Gastroesophageal sphincter (tissue), 4 donors: ENCODE measurements at regions not wholly inside any gene's neighbourhood (a gene's known extent, or its start where the extent isn't known, plus 50 kb on each side); places are given as distances from the start of the nearest gene placed in this dataset.
"Not testable (repeated sequence)": the region's sequence is repeated elsewhere in the genome, so short reads cannot be mapped to it uniquely, and the experiment has no call there.

Experiments used
- ATAC-seq: fragments of 150-250 bp; one replicate; pipeline ENCODE4 v1.9.1; 2016; ENCODE audit warnings: mild to moderate bottlenecking, moderate library complexity
- H3K27ac ChIP-seq, 4 donors: fragments of 200-600 bp; sonication (generic) in 3 of 4; 1 replicate in 3 of 4; 2 replicates in 1 of 4; pipeline ENCODE4 v1.5.1; 2016 to 2019
- H3K27me3 ChIP-seq: fragments of 200-600 bp; sonication (generic); one replicate; pipeline ENCODE4 v1.5.1; 2019
- H3K36me3 ChIP-seq, 2 donors: fragments of 200-600 bp; sonication (generic); one replicate each; pipeline ENCODE4 v1.5.1; 2019; ENCODE audit warnings: control low read depth in 1 of 2
- H3K4me1 ChIP-seq, 3 donors: fragments of 200-600 bp; sonication (generic); 1 replicate in 2 of 3; 2 replicates in 1 of 3; pipeline ENCODE4 v1.5.1; 2016 to 2019; ENCODE audit warnings: control low read depth in 2 of 3
- H3K4me3 ChIP-seq, 2 donors: fragments of 200-600 bp; sonication (generic); one replicate each; pipeline ENCODE4 v1.5.1; 2019; ENCODE audit warnings: mild to moderate bottlenecking in 1 of 2, moderate library complexity in 1 of 2
- H3K9me3 ChIP-seq, 3 donors: fragments of 200-600 bp; sonication (generic); one replicate each; pipeline ENCODE4 v1.5.1; 2017 to 2019; ENCODE audit warnings: control low read depth in 2 of 3
- EP300 ChIP-seq: sonication (generic); formaldehyde crosslinking; IDR thresholded peaks from one replicate; pipeline ENCODE4 v1.6.1; 2017; ENCODE audit warnings: antibody characterized with exemption, mild to moderate bottlenecking
- POLR2A ChIP-seq, 2 donors: fragments of 450-650 bp; IDR thresholded peaks; one replicate each; pipeline ENCODE4 v1.6.1; 2017; ENCODE audit warnings: antibody characterized with exemption in 2 of 2, mild to moderate bottlenecking in 2 of 2, moderate library complexity in 1 of 2
- POLR2AphosphoS5 ChIP-seq: sonication (generic); formaldehyde crosslinking; IDR thresholded peaks from one replicate; pipeline ENCODE4 v1.6.1; 2017; ENCODE audit warnings: antibody characterized with exemption
- WGBS, 2 donors: methylation state at CpG; one replicate each; pipeline ENCODE4 v1.1.5; 2018; ENCODE audit warnings: low coverage in 1 of 2; 5-methylcytosine and 5-hydroxymethylcytosine counted together
- TF ChIP-seq, protein P1 (sequence below), 4 experiments: fragments of 200-600 bp in 2 of 4; fragments of 450-650 bp in 2 of 4; sonication (generic) in 1 of 4; IDR thresholded peaks; one replicate each; pipeline ENCODE4 v1.5.1; 2017 to 2019; ENCODE audit warnings: antibody characterized with exemption in 4 of 4, mild to moderate bottlenecking in 2 of 4, moderate library complexity in 2 of 4

DNA sequence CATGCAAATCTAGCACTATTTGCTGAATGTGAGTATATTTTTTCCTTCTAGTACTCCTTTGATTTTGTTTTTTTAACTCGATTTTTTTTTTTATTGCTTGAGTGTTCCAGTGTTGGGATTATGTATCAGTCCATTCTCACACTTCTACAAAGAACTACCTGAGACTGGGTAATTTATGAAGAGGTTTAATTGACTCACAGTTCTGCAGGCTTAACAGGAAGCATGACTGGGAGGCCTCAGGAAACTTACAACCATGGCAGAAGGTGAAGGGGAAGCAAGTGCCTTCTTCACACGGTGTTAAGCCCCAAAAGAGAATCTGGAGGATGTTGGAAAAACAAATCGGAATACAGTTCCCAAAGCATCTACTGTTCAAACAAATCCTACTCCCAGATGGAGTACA, 69.1 kb downstream of the ZNF518B start:
- H3K4me1 ChIP-seq, H3K4me3 ChIP-seq, ATAC-seq, H3K36me3 ChIP-seq, H3K27ac ChIP-seq, H3K27me3 ChIP-seq: not testable (repeated sequence)
- H3K9me3 ChIP-seq = peaks cover 0 to 15% (median 0%) of the 10 kb centered on the region in 3 donors
- 58 to 83% methylated on average over 1 to 3 of the region's 3 CpGs for WGBS, 2 donors

DNA sequence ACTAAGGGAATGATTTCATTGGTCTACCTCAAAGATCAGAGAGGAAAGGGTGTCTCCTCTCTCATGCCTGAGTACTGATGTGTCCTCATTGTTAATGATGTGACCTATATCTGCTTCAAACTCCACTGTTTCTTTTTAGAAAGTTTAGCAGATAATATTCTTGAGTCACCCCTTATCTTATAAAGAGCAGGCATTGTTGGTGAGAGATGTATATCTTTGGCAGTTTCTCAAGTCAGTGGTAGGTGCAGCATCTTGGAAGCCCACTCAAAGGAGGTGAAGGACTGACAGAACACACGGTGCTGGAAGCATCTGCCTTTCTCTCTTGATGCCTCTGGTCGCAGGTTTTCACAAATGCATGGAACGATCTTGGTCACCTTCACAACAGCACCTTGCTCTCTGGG, 71.2 kb downstream of the ZNF518B start:
- no peak for TF ChIP-seq EP300
- no peak for TF ChIP-seq POLR2A (IDR thresholded peaks at IDR 0.05)
- TF ChIP-seq POLR2AphosphoS5 = no peak
- TF ChIP-seq, protein P1, sequence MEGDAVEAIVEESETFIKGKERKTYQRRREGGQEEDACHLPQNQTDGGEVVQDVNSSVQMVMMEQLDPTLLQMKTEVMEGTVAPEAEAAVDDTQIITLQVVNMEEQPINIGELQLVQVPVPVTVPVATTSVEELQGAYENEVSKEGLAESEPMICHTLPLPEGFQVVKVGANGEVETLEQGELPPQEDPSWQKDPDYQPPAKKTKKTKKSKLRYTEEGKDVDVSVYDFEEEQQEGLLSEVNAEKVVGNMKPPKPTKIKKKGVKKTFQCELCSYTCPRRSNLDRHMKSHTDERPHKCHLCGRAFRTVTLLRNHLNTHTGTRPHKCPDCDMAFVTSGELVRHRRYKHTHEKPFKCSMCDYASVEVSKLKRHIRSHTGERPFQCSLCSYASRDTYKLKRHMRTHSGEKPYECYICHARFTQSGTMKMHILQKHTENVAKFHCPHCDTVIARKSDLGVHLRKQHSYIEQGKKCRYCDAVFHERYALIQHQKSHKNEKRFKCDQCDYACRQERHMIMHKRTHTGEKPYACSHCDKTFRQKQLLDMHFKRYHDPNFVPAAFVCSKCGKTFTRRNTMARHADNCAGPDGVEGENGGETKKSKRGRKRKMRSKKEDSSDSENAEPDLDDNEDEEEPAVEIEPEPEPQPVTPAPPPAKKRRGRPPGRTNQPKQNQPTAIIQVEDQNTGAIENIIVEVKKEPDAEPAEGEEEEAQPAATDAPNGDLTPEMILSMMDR (IDR thresholded peaks at IDR 0.05) = no peak
- H3K27ac ChIP-seq = no peak overlapping the region
- H3K4me1 ChIP-seq = no peaks in the 10 kb centered on the region
- H3K27me3 ChIP-seq = no peaks in the 10 kb centered on the region
- H3K4me3 ChIP-seq = no peak overlapping the region
- ATAC-seq = no peak
- WGBS, 2 donors = 60 to 75% methylated on average over 1 to 2 of the region's 3 CpGs
- peaks cover 0 to 6% (median 0%) of the 10 kb centered on the region in 3 donors for H3K9me3 ChIP-seq
- no peaks in the 10 kb centered on the region for H3K36me3 ChIP-seq

DNA sequence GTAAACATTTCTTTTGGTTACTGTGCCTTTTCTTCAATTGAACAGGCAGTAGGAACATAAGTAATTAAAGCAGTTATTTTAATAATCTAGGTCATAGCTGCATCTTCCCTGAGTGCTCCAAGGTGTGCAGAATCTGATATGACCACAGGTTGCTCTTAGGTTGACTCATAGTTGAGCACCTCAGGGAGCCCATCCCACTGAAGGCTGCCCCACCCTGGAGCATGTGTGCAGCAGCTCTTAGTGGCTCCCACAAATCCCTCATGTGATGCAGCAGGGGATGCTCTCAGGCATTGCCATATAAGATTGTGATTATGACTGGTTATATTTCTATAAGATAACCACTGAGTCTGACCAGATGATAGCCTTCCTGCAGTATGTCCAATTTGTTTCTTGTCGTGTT, 72.3 kb downstream of the ZNF518B start:
- ATAC-seq = no peak
- TF ChIP-seq POLR2AphosphoS5 (no peak), EP300 (no peak), POLR2A (IDR thresholded peaks at IDR 0.05) (no peak)
- TF ChIP-seq, protein P1 (IDR thresholded peaks at IDR 0.05) = no peak
- no peaks in the 10 kb centered on the region for H3K9me3 ChIP-seq
- WGBS, 2 donors = 80 to 100% methylated on average over 1 of the region's 1 CpG
- no peaks in the 10 kb centered on the region for H3K36me3 ChIP-seq
- no peaks in the 10 kb centered on the region for H3K27me3 ChIP-seq
- H3K27ac ChIP-seq = no peak overlapping the region
- no peaks in the 10 kb centered on the region for H3K4me1 ChIP-seq
- H3K4me3 ChIP-seq = no peak overlapping the region

DNA sequence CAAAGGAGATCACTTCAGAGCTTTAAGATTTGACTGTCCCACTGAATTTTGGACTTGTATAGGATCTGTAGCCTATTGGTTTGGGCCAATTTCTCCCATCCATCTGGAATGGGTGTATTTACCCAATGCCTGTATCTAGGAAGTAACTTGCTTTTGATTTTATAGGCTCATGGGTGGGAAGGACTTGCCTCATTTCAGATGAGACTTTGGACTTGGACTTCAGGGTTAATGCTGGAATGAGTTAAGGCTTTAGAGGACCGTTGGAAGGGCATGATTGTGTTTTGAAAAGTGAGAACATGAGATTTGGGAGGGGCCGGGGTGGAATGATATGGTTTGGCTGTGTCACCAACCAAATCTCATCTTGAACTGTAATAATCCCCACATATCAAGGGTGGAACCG, 73.8 kb downstream of the ZNF518B start:
- WGBS, 2 donors = 56 to 70% methylated on average over 3 of the region's 3 CpGs
- H3K27me3 ChIP-seq = no peaks in the 10 kb centered on the region
- H3K27ac ChIP-seq = no peak overlapping the region
- H3K4me3 ChIP-seq = no peak overlapping the region
- TF ChIP-seq POLR2A (IDR thresholded peaks at IDR 0.05) = no peak
- TF ChIP-seq POLR2AphosphoS5 = no peak
- TF ChIP-seq EP300 = no peak
- TF ChIP-seq, protein P1 (IDR thresholded peaks at IDR 0.05) = no peak
- no peak for ATAC-seq
- H3K9me3 ChIP-seq = no peaks in the 10 kb centered on the region
- no peaks in the 10 kb centered on the region for H3K36me3 ChIP-seq
- H3K4me1 ChIP-seq = no peaks in the 10 kb centered on the region

DNA sequence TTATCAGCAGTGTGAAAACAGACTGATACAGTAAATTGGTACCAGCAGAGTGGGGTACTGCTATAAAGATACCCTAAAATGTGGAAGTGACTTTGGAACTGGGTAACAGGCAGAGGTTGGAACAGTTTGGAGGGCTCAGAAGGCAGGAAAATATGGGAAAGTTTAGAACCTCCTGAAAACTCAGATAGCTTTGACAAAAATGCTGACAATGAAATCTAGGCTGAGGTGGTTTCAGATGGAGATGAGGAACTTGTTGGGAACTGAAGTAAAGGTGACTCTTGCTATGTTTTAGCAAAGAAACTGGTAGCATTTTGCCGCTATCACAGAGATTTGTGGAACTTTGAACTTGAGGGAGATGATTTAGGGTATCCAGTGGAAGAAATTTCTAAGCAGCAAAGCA, 75.1 kb downstream of the ZNF518B start:
- H3K9me3 ChIP-seq, H3K36me3 ChIP-seq, H3K4me1 ChIP-seq, H3K27me3 ChIP-seq, H3K27ac ChIP-seq, ATAC-seq, H3K4me3 ChIP-seq: not testable (repeated sequence)
- 100% methylated on average over 1 of the region's 1 CpG for WGBS, 2 donors

DNA sequence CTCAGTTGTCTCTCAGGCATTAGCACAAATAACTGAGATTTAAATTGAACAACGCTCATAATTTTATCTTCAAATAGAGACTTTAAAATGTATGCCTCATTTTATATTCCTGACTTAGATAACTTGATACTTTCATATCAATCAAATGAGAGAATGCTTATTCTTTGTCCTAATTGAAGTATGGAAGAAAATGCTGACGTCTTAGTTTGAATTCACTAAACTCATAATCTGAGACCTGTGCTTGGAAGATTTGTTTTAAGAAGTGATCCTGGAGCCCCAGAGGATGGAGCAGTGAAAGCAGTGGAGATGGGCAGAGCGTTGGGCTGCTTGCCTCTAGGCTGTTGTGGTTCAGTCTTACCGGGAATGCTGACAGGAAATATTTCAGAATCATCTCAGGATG, 76.1 kb downstream of the ZNF518B start:
- TF ChIP-seq POLR2AphosphoS5 (no peak), POLR2A (IDR thresholded peaks at IDR 0.05) (no peak), EP300 (no peak)
- ATAC-seq = no peak
- 80 to 86% methylated on average over 2 to 4 of the region's 4 CpGs for WGBS, 2 donors
- H3K9me3 ChIP-seq = no peaks in the 10 kb centered on the region
- H3K27ac ChIP-seq = no peak overlapping the region
- no peak overlapping the region for H3K4me3 ChIP-seq
- no peaks in the 10 kb centered on the region for H3K27me3 ChIP-seq
- no peaks in the 10 kb centered on the region for H3K4me1 ChIP-seq
- no peaks in the 10 kb centered on the region for H3K36me3 ChIP-seq

DNA sequence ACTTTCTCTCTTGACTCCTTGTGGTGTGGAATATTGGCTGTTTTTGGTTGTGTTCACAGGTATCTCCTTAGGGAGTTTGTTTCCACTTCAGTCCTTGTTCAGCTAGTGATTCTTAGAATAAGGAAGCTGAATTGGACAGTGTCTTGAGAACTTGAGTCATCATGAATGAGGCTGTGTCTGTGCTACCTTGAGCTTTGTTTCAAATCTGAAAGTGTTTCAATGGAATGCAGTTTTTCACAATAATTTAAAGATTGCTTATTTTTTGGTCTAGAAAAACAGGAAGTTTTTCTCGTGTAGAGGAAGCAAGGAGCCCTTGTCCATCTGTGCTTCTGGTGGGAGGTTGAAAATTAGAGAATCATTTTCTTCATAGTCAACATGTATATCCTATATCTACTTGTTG, 76.5 kb downstream of the ZNF518B start:
- Histone ChIP-seq H3K27me3 (no peaks in the 10 kb centered on the region), H3K9me3 (no peaks in the 10 kb centered on the region), H3K36me3 (no peaks in the 10 kb centered on the region), H3K27ac (no peak overlapping the region), H3K4me1 (no peaks in the 10 kb centered on the region), H3K4me3 (no peak overlapping the region)
- TF ChIP-seq EP300 = no peak
- no peak for TF ChIP-seq POLR2AphosphoS5
- TF ChIP-seq, protein P1 (IDR thresholded peaks at IDR 0.05) = no peak
- TF ChIP-seq POLR2A (IDR thresholded peaks at IDR 0.05) = no peak
- WGBS, 2 donors = 0 to 8% methylated on average over 1 of the region's 1 CpG
- no peak for ATAC-seq
